PFSK-1 (cell line): ENCODE measurements at regions not wholly inside any gene's neighbourhood (a gene's known extent, or its start where the extent isn't known, plus 50 kb on each side); places are given as distances from the start of the nearest gene placed in this dataset.

Experiments used
- FOXP2 ChIP-seq: optimal IDR thresholded peaks from 2 replicates; pipeline ENCODE3; 2011; ENCODE audit warnings: borderline replicate concordance, control low read depth, inconsistent platforms; ENCODE audit not compliant: insufficient read depth; ENCODE audit errors: extremely low read length, extremely low read depth
- POLR2AphosphoS5 ChIP-seq: IDR thresholded peaks from 2 replicates; pipeline ENCODE4 v1.6.1; 2012; ENCODE audit warnings: low read depth, mild to moderate bottlenecking, control low read depth, low read length, moderate library complexity
- REST ChIP-seq, 2 experiments: IDR thresholded peaks; 2 replicates each; pipeline versions ENCODE4 v1.6.1 to v1.8.0; 2011 to 2012; ENCODE audit warnings: low read depth in 2 of 2, low read length in 2 of 2, control low read depth in 1 of 2, inconsistent platforms in 1 of 2, mild to moderate bottlenecking in 1 of 2, moderate library complexity in 1 of 2; ENCODE audit not compliant: insufficient read depth in 1 of 2
- SIN3A ChIP-seq: IDR thresholded peaks from 2 replicates; pipeline ENCODE4 v1.6.1; 2012; ENCODE audit warnings: mild to moderate bottlenecking, low read length, moderate library complexity, borderline replicate concordance; ENCODE audit not compliant: insufficient read depth
- TAF1 ChIP-seq: IDR thresholded peaks from 2 replicates; pipeline ENCODE4 v1.6.1; 2012; ENCODE audit warnings: low read length, control low read depth, borderline replicate concordance; ENCODE audit not compliant: insufficient read depth

- TF ChIP-seq FOXP2 (no peak), TAF1 (no peak), REST (IDR thresholded peaks at IDR 0.05; ENCODE audit: insufficient read depth in 1 of 2, low read depth in 2 of 2, low read length in 2 of 2) (no peak), SIN3A (no peak)
Observed at GRCh38 chr9:27755846-27756245, 182.6 kb upstream of the C9orf72 start.

- TF ChIP-seq SIN3A: no peak
- no peak for TF ChIP-seq REST (IDR thresholded peaks at IDR 0.05; ENCODE audit: insufficient read depth in 1 of 2, low read depth in 2 of 2, low read length in 2 of 2)
- TF ChIP-seq POLR2AphosphoS5: no peak
- no peak for TF ChIP-seq FOXP2
- TF ChIP-seq TAF1: no peak
Observed at GRCh38 chr9:27756418-27756817, 183.1 kb upstream of the C9orf72 start.

GRCh38 chr9:27763831-27764230 is 190.6 kb upstream of the C9orf72 start:
- TF ChIP-seq REST (IDR thresholded peaks at IDR 0.05; ENCODE audit: insufficient read depth in 1 of 2, low read depth in 2 of 2, low read length in 2 of 2) (no peak), SIN3A (no peak), POLR2AphosphoS5 (no peak), TAF1 (no peak), FOXP2 (no peak)

- TF ChIP-seq FOXP2 (no peak), POLR2AphosphoS5 (no peak)
Observed at GRCh38 chr9:27765266-27766072, 192.2 kb upstream of the C9orf72 start.

GRCh38 chr9:27766073-27766835 is 193.0 kb upstream of the C9orf72 start:
- no peak for TF ChIP-seq FOXP2
- TF ChIP-seq REST (IDR thresholded peaks at IDR 0.05; ENCODE audit: insufficient read depth in 1 of 2, low read depth in 2 of 2, low read length in 2 of 2): no peak
- TF ChIP-seq TAF1: no peak
